ENCODE measurements at regions not wholly inside any gene's neighbourhood (a gene's known extent, or its start where the extent isn't known, plus 50 kb on each side); places are given as distances from the start of the nearest gene placed in this dataset.

- no peak overlapping the region for H3K4me3 ChIP-seq (ENCODE audit: low read depth, low read length)
- TF ChIP-seq CTCF (IDR thresholded peaks at IDR 0.05; ENCODE audit: low read depth, low read length, missing control alignments): no peak
- no peak for DNase-seq (ENCODE audit: low read depth)
Measured at GRCh38 chr3:104411757-104412156, 955.0 kb upstream of the ALCAM start.

DNA sequence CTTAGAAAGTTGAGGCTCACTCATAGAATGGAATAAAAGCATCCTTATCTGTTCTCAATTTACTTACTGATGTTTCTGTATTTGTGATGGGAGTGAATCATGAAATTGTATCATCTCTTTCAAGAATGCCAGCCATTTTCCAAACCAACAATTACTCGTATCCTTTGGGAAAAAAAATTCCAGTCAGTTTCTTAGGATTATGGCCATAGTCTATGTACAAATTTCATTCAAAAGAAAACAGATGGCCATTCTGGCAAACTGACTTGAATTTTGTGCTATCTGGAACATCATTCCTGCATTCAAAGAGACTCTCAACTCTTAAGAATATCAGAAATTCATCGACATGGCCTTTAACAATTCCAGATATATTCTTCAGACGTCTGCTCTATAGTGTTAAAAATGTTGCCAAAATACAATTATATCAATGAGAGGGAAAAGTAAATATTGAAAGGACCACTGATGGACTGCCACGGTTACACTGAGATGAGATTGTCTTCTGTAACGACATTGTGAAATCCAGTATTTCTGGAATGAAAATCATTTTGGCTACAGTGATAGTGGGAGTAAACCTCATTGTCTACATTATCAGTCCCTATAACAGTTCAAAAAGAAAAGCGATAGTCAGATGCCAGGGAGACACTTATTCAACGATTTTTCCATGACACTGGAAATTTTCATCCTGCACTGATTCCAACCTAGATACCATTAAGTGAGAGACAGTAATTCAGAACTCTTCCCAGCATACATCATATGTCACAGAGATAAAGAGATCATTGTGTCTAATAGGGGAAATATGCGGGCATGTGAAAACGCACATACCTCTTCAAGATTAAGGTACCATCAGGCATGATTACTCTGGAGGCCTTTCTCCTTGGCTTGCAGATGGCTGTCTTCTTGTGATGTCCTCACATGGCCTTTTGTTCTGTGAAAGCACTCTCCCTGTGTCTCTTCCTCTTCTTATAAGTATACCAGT, 953.8 kb upstream of the ALCAM start:
- DNase-seq (ENCODE audit: low read depth): no peak
- no peak overlapping the region for H3K4me3 ChIP-seq (ENCODE audit: low read depth, low read length)
- TF ChIP-seq CTCF (IDR thresholded peaks at IDR 0.05; ENCODE audit: low read depth, low read length, missing control alignments): no peak

DNA sequence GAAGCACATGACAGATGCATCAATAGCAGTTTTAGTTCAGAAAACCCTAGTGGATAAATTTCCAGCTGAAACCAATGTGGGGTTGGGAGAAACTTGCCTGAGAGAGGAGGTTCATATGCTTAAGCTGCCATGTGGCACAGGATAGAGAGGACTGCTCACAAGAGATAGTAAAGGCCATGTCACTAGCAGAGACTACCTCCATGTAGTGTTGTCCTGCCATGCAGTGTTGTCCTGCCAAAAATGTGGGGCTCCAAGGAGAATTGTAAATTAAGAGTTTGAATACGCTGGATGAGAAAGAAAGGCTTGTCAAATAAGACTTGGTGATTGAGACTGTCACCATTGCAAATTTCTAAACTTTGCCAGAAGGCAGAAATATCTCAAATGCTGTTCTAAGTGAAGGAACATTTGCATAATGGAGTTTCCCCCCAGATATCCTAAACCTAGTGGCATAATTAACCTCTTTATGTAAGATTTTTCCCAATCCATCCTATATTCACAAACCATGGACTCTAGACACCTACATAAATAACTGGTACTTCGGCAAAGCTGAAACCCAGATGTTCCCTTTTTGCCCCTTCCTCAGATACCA, 938.3 kb upstream of the ALCAM start:
- H3K4me3 ChIP-seq (ENCODE audit: low read depth, low read length): no peak overlapping the region
- no peak for TF ChIP-seq CTCF (IDR thresholded peaks at IDR 0.05; ENCODE audit: low read depth, low read length, missing control alignments)
- DNase-seq (ENCODE audit: low read depth): no peak

DNA sequence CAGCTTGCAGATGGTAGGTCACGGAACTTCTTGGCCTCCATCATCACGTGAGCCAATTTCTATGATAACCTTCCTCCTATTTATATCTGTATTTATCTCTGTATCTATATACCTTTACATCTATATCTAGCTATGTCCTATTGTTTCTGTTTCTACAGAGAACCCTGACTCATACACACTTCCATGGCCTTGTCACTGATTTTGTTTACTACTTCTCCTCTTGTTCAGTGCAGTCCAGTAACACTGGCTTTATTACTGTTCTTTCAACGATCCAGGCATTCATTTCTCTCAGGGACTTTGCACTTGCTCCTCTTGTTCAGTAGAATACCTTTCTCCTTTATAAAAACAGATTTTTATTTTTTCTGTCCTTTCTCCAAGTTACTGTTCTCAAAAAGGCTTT, 937.0 kb upstream of the ALCAM start:
- no peak overlapping the region for H3K4me3 ChIP-seq (ENCODE audit: low read depth, low read length)
- DNase-seq (ENCODE audit: low read depth): no peak
- TF ChIP-seq CTCF (IDR thresholded peaks at IDR 0.05; ENCODE audit: low read depth, low read length, missing control alignments): no peak

- H3K4me3 ChIP-seq (ENCODE audit: low read depth, low read length): no peak overlapping the region
- DNase-seq (ENCODE audit: low read depth): no peak
- TF ChIP-seq CTCF (IDR thresholded peaks at IDR 0.05; ENCODE audit: low read depth, low read length, missing control alignments): no peak
Measured at GRCh38 chr3:104436506-104436905, 930.2 kb upstream of the ALCAM start.

DNA sequence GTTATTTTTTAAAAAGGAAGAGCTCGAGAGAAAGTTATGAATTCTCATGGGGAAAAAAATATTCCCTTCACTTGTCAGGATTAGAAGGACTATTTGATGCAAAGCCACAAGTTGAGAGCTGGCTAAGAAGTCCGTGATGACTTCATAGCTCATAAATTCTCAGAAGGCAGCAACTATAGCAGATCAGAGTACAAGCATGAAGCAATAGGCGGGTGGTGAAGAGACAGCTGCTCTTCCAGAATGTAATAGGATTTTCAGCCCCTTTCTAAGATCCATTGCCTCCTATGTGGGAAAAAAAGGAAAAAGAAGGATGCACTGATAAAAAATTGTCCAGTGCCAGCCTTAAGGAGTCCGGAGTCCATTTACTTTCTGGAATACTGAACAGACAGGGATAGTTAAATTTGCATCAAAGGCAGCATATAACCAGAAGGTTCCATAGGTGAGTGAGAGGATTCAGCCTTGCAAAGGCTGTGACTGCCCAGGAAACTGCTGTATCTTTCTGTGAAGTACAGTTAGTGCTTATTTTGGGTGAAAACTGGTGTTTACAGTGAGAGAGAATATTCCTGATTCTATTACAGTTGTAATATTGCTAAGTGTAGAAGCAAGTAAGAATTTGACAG, 929.5 kb upstream of the ALCAM start:
- H3K4me3 ChIP-seq (ENCODE audit: low read depth, low read length): no peak overlapping the region
- no peak for DNase-seq (ENCODE audit: low read depth)
- no peak for TF ChIP-seq CTCF (IDR thresholded peaks at IDR 0.05; ENCODE audit: low read depth, low read length, missing control alignments)

Data from GM12864 (cell line).